ENCODE measurements at regions not wholly inside any gene's neighbourhood (a gene's known extent, or its start where the extent isn't known, plus 50 kb on each side); places are given as distances from the start of the nearest gene placed in this dataset.

- TF ChIP-seq CTCF (conservative IDR thresholded peaks at IDR 0.05; ENCODE audit: low read depth, low read length) (no peak), EZH2 (IDR thresholded peaks at IDR 0.05; ENCODE audit: borderline replicate concordance, low read depth, low read length, poor library complexity, severe bottlenecking) (no peak)
Measured at GRCh38 chr4:136025540-136025939, 1506.8 kb downstream of the PCDH18 start.

Measured in A673 (cell line).